Lower leg skin (tissue), 3 donors: ENCODE measurements at regions not wholly inside any gene's neighbourhood (a gene's known extent, or its start where the extent isn't known, plus 50 kb on each side); places are given as distances from the start of the nearest gene placed in this dataset.

Experiments used
- POLR2A ChIP-seq, 2 donors: fragments of 450-650 bp; IDR thresholded peaks; one replicate each; pipeline ENCODE4 v1.6.1; 2016 to 2017; ENCODE audit warnings: antibody characterized with exemption in 2 of 2, mild to moderate bottlenecking in 1 of 2, moderate library complexity in 1 of 2
- TF ChIP-seq, protein P1 (sequence below), 3 donors: fragments of 450-650 bp; IDR thresholded peaks; one replicate each; pipeline ENCODE4 v1.5.1; 2016; ENCODE audit warnings: antibody characterized with exemption in 3 of 3, mild to moderate bottlenecking in 3 of 3, moderate library complexity in 2 of 3

GRCh38 chr13:85976242-85976641 is 177.0 kb upstream of the SLITRK6 start:
- TF ChIP-seq, protein P1, sequence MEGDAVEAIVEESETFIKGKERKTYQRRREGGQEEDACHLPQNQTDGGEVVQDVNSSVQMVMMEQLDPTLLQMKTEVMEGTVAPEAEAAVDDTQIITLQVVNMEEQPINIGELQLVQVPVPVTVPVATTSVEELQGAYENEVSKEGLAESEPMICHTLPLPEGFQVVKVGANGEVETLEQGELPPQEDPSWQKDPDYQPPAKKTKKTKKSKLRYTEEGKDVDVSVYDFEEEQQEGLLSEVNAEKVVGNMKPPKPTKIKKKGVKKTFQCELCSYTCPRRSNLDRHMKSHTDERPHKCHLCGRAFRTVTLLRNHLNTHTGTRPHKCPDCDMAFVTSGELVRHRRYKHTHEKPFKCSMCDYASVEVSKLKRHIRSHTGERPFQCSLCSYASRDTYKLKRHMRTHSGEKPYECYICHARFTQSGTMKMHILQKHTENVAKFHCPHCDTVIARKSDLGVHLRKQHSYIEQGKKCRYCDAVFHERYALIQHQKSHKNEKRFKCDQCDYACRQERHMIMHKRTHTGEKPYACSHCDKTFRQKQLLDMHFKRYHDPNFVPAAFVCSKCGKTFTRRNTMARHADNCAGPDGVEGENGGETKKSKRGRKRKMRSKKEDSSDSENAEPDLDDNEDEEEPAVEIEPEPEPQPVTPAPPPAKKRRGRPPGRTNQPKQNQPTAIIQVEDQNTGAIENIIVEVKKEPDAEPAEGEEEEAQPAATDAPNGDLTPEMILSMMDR (IDR thresholded peaks at IDR 0.05) = no peak
- TF ChIP-seq POLR2A (IDR thresholded peaks at IDR 0.05) = no peak
